PC-3 (cell line): ENCODE measurements at regions not wholly inside any gene's neighbourhood (a gene's known extent, or its start where the extent isn't known, plus 50 kb on each side); places are given as distances from the start of the nearest gene placed in this dataset.

Source experiments
- ATAC-seq: fragments of 200-7000 bp; cut with Tn5 transposase; 2 replicates; pipeline ENCODE4 v1.9.1; 2020; ENCODE audit warnings: mild to moderate bottlenecking, moderate library complexity
- BruUV-seq: library from RNA; stranded (reverse); fragments of 400-500 nt; replicated peaks from 2 replicates; lab custom pipeline; 2021; lab: Mats Ljungman, UMichigan
- CTCF ChIA-PET: fragments of 300-600 bp; sonication (Branson Sonifier 250); formaldehyde crosslinking; loops from one replicate; lab custom pipeline; 2022; ENCODE audit warnings: antibody characterized with exemption; lab: Charles Lee
- POLR2A ChIA-PET: fragments of 300-600 bp; sonication (Branson Sonifier 250); formaldehyde crosslinking; loops from one replicate; lab custom pipeline; 2022; ENCODE audit warnings: antibody characterized with exemption; ENCODE audit not compliant: unreplicated experiment; lab: Charles Lee
- DNase-seq: peaks from one replicate; pipeline ENCODE4 v3.0.0-alpha.2; 2015
- H2AFZ ChIP-seq: fragments of 300-600 bp; sonication (generic); 2 replicates; pipeline ENCODE4 v1.6.0; 2016; ENCODE audit warnings: antibody characterized with exemption, low read length
- H3F3A ChIP-seq: fragments of 300-600 bp; sonication (generic); one replicate; pipeline ENCODE4 v1.6.0; 2017; ENCODE audit warnings: antibody characterized with exemption, low read length, control low read depth, mild to moderate bottlenecking; ENCODE audit not compliant: unreplicated experiment
- H3K27ac ChIP-seq: fragments of 300-600 bp; sonication (generic); 2 replicates; pipeline ENCODE4 v1.5.1; 2016; ENCODE audit warnings: mild to moderate bottlenecking, low read length
- H3K27me3 ChIP-seq: fragments of 300-600 bp; sonication (generic); 2 replicates; pipeline ENCODE4 v1.6.1; 2016; ENCODE audit warnings: low read length, mixed read lengths
- H3K36me3 ChIP-seq: fragments of 300-600 bp; sonication (generic); 2 replicates; pipeline ENCODE4 v1.6.1; 2016; ENCODE audit warnings: low read depth, mixed run types, low read length, mixed read lengths
- H3K4me1 ChIP-seq: fragments of 300-600 bp; sonication (generic); 2 replicates; pipeline ENCODE4 v1.5.1; 2016; ENCODE audit warnings: low read length; ENCODE audit not compliant: insufficient read depth
- H3K4me2 ChIP-seq: fragments of 300-600 bp; sonication (generic); 2 replicates; pipeline ENCODE4 v1.6.0; 2016; ENCODE audit warnings: low read length
- H3K4me3 ChIP-seq: fragments of 300-600 bp; sonication (generic); 2 replicates; pipeline ENCODE4 v1.5.1; 2016; ENCODE audit warnings: mild to moderate bottlenecking, low read length, mixed read lengths
- H3K79me2 ChIP-seq: fragments of 300-600 bp; sonication (generic); 2 replicates; pipeline ENCODE4 v1.6.1; 2017; ENCODE audit warnings: low read length, mixed read lengths
- H3K9ac ChIP-seq: fragments of 300-600 bp; sonication (generic); 2 replicates; pipeline ENCODE4 v1.6.0; 2016; ENCODE audit warnings: mild to moderate bottlenecking, low read length
- H3K9me2 ChIP-seq: fragments of 300-600 bp; sonication (generic); replicated peaks from 2 replicates; pipeline ENCODE4 v1.6.1; 2016; ENCODE audit warnings: mixed run types, low read length, mixed read lengths
- H3K9me3 ChIP-seq: fragments of 300-600 bp; sonication (generic); 2 replicates; pipeline ENCODE4 v1.6.1; 2016; ENCODE audit warnings: low read length, mixed read lengths
- H4K20me1 ChIP-seq: fragments of 300-600 bp; sonication (generic); 2 replicates; pipeline ENCODE4 v1.6.1; 2016; ENCODE audit warnings: low read length, mixed read lengths
- EZH2 ChIP-seq: fragments of 300-600 bp; sonication (generic); IDR thresholded peaks from one replicate; pipeline ENCODE4 v1.6.1; 2017; ENCODE audit warnings: antibody characterized with exemption, mild to moderate bottlenecking, low read length; ENCODE audit not compliant: unreplicated experiment
- EZH2phosphoT487 ChIP-seq: fragments of 300-600 bp; sonication (generic); IDR thresholded peaks from 2 replicates; pipeline ENCODE4 v1.6.1; 2018; ENCODE audit warnings: mild to moderate bottlenecking, antibody characterized with exemption, low read length, borderline replicate concordance
- intact Hi-C: fragments of 100-400 bp; cut with micrococcal nuclease; formaldehyde crosslinking; loops from 2 replicates; pipeline ENCODE4 v1.9.0; 2023
- TF ChIP-seq, protein P1 (sequence below): fragments of 300-600 bp; sonication (generic); conservative IDR thresholded peaks from 2 replicates; pipeline ENCODE4 v1.5.1; 2017; ENCODE audit warnings: antibody characterized with exemption, low read depth, mild to moderate bottlenecking, low read length

DNA sequence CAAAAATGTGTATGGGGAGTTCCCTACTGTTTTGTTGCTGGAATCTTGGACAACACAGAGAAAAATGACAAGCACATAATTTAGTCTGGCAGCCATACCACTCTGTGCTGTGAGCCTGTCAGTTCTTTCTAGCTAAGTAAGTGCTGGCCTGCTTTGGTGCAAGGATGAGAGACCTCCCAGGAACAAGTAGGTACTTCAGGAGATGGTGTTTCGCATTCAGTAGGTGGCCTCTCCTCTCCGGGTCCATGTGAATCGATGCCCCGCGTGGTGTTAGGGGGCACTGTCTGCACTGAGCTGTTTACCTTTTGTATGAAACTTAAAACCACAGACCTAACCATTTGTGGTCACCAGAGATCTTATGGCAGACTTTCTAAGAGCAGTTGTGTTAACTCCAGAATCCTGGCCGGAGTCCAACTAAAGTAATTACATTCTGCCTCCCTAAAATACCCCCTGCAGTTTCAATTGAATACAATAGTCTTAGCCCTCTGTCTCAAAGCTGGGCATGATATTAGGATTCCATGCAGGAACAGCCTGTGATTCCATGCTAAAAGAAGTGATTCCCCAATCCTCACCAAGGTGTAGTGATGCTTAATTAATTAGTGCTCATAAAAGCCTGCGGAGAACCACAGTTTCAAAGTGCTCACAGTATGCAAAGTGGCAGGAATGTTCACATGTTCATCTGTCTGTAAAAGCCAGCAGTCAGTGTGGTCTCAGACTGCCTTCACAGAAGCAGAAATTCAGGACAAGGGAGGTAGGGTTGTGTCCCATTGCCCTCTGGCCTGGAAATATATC lies 64.2 kb downstream of the LLPH start:
- CTCF ChIA-PET = no interaction called here

DNA sequence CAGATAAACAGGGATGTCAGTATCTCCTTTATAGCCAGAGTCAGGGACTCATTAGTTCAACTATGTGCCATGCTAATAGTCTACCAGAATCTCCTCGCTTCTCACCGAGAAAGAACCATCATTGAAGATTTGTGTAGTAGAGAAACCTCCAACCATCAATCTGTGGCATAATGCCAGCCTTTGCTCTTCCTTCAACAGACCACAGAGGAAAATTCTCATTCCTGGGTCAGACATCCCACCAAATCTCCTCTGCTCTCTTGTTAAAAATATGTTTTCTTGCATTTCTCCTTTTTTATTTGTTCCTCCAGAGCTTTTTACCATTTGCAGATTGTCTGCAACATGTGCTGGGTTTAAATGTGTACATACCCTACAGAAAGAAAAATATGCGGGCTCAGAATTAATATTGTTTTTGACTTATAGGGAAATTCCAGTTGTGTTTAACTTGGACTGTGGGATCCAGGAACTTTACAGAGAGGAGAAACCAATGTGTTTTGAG lies 64.9 kb downstream of the LLPH start:
- H3K9me2 ChIP-seq = no peaks in the 10 kb centered on the region

More for the DNA sequence above, 64.2 kb downstream of the LLPH start:
- Histone ChIP-seq H3K27ac (no peak overlapping the region), H3K4me3 (no peak overlapping the region), H3K27me3 (0 out of 2 replicates have a peak, but pooled peaks cover 9% of the 10 kb centered on the region), H3K79me2 (no peaks in the 10 kb centered on the region), H3K9me2 (no peaks in the 10 kb centered on the region), H3K4me1 (no peaks in the 10 kb centered on the region), H4K20me1 (no peaks in the 10 kb centered on the region), H2AFZ (no peak overlapping the region), H3K4me2 (no peak overlapping the region), H3K9ac (no peak overlapping the region), H3K36me3 (no peaks in the 10 kb centered on the region), H3F3A (no peaks in the 10 kb centered on the region), H3K9me3 (no peaks in the 10 kb centered on the region)
- BruUV-seq = no TSS peak
- TF ChIP-seq, protein P1, sequence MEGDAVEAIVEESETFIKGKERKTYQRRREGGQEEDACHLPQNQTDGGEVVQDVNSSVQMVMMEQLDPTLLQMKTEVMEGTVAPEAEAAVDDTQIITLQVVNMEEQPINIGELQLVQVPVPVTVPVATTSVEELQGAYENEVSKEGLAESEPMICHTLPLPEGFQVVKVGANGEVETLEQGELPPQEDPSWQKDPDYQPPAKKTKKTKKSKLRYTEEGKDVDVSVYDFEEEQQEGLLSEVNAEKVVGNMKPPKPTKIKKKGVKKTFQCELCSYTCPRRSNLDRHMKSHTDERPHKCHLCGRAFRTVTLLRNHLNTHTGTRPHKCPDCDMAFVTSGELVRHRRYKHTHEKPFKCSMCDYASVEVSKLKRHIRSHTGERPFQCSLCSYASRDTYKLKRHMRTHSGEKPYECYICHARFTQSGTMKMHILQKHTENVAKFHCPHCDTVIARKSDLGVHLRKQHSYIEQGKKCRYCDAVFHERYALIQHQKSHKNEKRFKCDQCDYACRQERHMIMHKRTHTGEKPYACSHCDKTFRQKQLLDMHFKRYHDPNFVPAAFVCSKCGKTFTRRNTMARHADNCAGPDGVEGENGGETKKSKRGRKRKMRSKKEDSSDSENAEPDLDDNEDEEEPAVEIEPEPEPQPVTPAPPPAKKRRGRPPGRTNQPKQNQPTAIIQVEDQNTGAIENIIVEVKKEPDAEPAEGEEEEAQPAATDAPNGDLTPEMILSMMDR = no peak
- TF ChIP-seq EZH2phosphoT487 = no peak
- TF ChIP-seq EZH2 = no peak
- no peak for DNase-seq
- intact Hi-C loops = no loop called here
- ATAC-seq = no peak
- POLR2A ChIA-PET = no interaction called here

More for the DNA sequence above, 64.9 kb downstream of the LLPH start:
- Histone ChIP-seq H3K27ac (no peak overlapping the region), H3K79me2 (no peaks in the 10 kb centered on the region), H3K4me2 (no peak overlapping the region), H3K9me3 (no peaks in the 10 kb centered on the region), H3K36me3 (no peaks in the 10 kb centered on the region), H3K27me3 (0 out of 2 replicates have a peak, but pooled peaks cover 9% of the 10 kb centered on the region), H3F3A (no peaks in the 10 kb centered on the region), H4K20me1 (no peaks in the 10 kb centered on the region), H3K4me1 (no peaks in the 10 kb centered on the region), H2AFZ (no peak overlapping the region), H3K9ac (no peak overlapping the region), H3K4me3 (no peak overlapping the region)
- intact Hi-C loops = no loop called here
- ATAC-seq (no peak), DNase-seq (no peak)
- BruUV-seq = no TSS peak
- ChIA-PET POLR2A (interaction anchor here (0.7 kb wide), 1 partner anchor 879 kb away, joined by 5 read pairs; no protein-coding TSS in a partner anchor), CTCF (no interaction called here)
- TF ChIP-seq, protein P1 = no peak
- no peak for TF ChIP-seq EZH2
- TF ChIP-seq EZH2phosphoT487 = no peak
